Kidney epithelial cell (primary cell): ENCODE measurements at regions not wholly inside any gene's neighbourhood (a gene's known extent, or its start where the extent isn't known, plus 50 kb on each side); places are given as distances from the start of the nearest gene placed in this dataset.

ENCODE experiments used
- DNase-seq: peaks from one replicate; pipeline ENCODE4 v3.0.0-alpha.2; 2010; ENCODE audit warnings: low read depth
- H3K27me3 ChIP-seq: 2 replicates; pipeline ENCODE4 v1.6.0; 2011; ENCODE audit warnings: low read length; ENCODE audit not compliant: control insufficient read depth, insufficient read depth
- H3K36me3 ChIP-seq: 2 replicates; pipeline ENCODE4 v1.5.1; 2011; ENCODE audit warnings: low read length; ENCODE audit not compliant: control insufficient read depth, insufficient read depth
- H3K4me3 ChIP-seq: 2 replicates; pipeline ENCODE4 v1.5.1; 2011; ENCODE audit warnings: low read depth, mild to moderate bottlenecking, control low read depth, low read length
- CTCF ChIP-seq: IDR thresholded peaks from 2 replicates; pipeline ENCODE4 v1.5.1; 2011; ENCODE audit warnings: mild to moderate bottlenecking, moderate library complexity, low read length, control low read depth, inconsistent platforms; ENCODE audit not compliant: insufficient read depth, poor library complexity, severe bottlenecking

GRCh38 chr11:31879681-31880080 lies 68.6 kb upstream of the PAX6 start:
- no peak for TF ChIP-seq CTCF
- no peak for DNase-seq
- H3K27me3 ChIP-seq: peaks cover 4% of the 10 kb centered on the region
- H3K36me3 ChIP-seq: no peaks in the 10 kb centered on the region
- H3K4me3 ChIP-seq: no peak overlapping the region

GRCh38 chr11:31877863-31878262 lies 66.7 kb upstream of the PAX6 start:
- H3K36me3 ChIP-seq: no peaks in the 10 kb centered on the region
- peaks cover under 1% of the 10 kb centered on the region for H3K27me3 ChIP-seq
- TF ChIP-seq CTCF: no peak
- DNase-seq: no peak
- no peak overlapping the region for H3K4me3 ChIP-seq

GRCh38 chr11:31877083-31877482 lies 66.0 kb upstream of the PAX6 start:
- no peaks in the 10 kb centered on the region for H3K36me3 ChIP-seq
- H3K4me3 ChIP-seq: no peak overlapping the region
- TF ChIP-seq CTCF: no peak
- no peaks in the 10 kb centered on the region for H3K27me3 ChIP-seq
- DNase-seq: no peak

- no peaks in the 10 kb centered on the region for H3K27me3 ChIP-seq
- no peak overlapping the region for H3K4me3 ChIP-seq
- H3K36me3 ChIP-seq: no peaks in the 10 kb centered on the region
- no peak for DNase-seq
- TF ChIP-seq CTCF: no peak
These were observed 64.9 kb upstream of the PAX6 start for GRCh38 chr11:31875866-31876560.

GRCh38 chr11:31874631-31875191 lies 63.6 kb upstream of the PAX6 start:
- DNase-seq: no peak
- Histone ChIP-seq H3K27me3 (no peaks in the 10 kb centered on the region), H3K36me3 (no peaks in the 10 kb centered on the region), H3K4me3 (no peak overlapping the region)
- no peak for TF ChIP-seq CTCF

GRCh38 chr11:31873124-31873523 lies 62.0 kb upstream of the PAX6 start:
- H3K4me3 ChIP-seq: no peak overlapping the region
- no peaks in the 10 kb centered on the region for H3K27me3 ChIP-seq
- no peak for TF ChIP-seq CTCF
- H3K36me3 ChIP-seq: no peaks in the 10 kb centered on the region
- DNase-seq: no peak
